Lower leg skin (tissue), 3 donors: ENCODE measurements at regions not wholly inside any gene's neighbourhood (a gene's known extent, or its start where the extent isn't known, plus 50 kb on each side); places are given as distances from the start of the nearest gene placed in this dataset.

Experiments
- CTCF ChIP-seq, 3 donors: fragments of 450-650 bp; IDR thresholded peaks; one replicate each; pipeline ENCODE4 v1.5.1; 2016; ENCODE audit warnings: antibody characterized with exemption in 3 of 3, mild to moderate bottlenecking in 3 of 3, moderate library complexity in 2 of 3
- POLR2A ChIP-seq, 2 donors: fragments of 450-650 bp; IDR thresholded peaks; one replicate each; pipeline ENCODE4 v1.6.1; 2016 to 2017; ENCODE audit warnings: antibody characterized with exemption in 2 of 2, mild to moderate bottlenecking in 1 of 2, moderate library complexity in 1 of 2

- no peak for TF ChIP-seq CTCF (IDR thresholded peaks at IDR 0.05)
- TF ChIP-seq POLR2A (IDR thresholded peaks at IDR 0.05) = no peak
Observed at GRCh38 chr2:66717218-66717905, 282.4 kb downstream of the MEIS1 start.
